GM12864 (cell line): ENCODE measurements at regions not wholly inside any gene's neighbourhood (a gene's known extent, or its start where the extent isn't known, plus 50 kb on each side); places are given as distances from the start of the nearest gene placed in this dataset.

Source experiments
- DNase-seq: peaks from one replicate; pipeline ENCODE4 v3.0.0-alpha.2; 2011; ENCODE audit warnings: low read depth
- H3K4me3 ChIP-seq: 2 replicates; pipeline ENCODE4 v1.5.1; 2011; ENCODE audit warnings: mild to moderate bottlenecking, low read depth, low read length, control low read depth
- TF ChIP-seq, protein P1 (sequence below): IDR thresholded peaks from 2 replicates; pipeline ENCODE4 v1.5.1; 2011; ENCODE audit warnings: low read depth, mild to moderate bottlenecking, moderate library complexity, low read length, control low read depth, inconsistent platforms; ENCODE audit errors: missing control alignments

DNA sequence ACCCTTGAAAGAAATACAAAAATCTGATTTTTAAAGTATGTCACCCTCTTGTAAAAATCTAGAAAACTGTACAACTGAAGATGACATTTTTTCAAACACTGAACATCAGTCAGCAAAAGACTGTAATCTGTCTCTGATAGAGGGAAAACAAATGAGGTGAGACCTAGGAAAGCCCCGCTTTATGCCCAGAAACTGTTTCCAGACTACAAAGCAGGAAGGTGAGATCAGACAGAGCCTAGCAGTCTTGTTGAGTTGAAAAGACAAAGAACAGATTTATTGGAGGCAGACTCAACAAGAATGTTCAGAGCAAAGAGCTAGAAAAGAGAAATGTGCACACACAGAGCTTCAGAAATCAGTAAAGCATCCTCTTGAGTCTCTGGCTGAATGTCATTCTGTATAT, 873.6 kb downstream of the LRFN5 start:
- no peak overlapping the region for H3K4me3 ChIP-seq
- TF ChIP-seq, protein P1, sequence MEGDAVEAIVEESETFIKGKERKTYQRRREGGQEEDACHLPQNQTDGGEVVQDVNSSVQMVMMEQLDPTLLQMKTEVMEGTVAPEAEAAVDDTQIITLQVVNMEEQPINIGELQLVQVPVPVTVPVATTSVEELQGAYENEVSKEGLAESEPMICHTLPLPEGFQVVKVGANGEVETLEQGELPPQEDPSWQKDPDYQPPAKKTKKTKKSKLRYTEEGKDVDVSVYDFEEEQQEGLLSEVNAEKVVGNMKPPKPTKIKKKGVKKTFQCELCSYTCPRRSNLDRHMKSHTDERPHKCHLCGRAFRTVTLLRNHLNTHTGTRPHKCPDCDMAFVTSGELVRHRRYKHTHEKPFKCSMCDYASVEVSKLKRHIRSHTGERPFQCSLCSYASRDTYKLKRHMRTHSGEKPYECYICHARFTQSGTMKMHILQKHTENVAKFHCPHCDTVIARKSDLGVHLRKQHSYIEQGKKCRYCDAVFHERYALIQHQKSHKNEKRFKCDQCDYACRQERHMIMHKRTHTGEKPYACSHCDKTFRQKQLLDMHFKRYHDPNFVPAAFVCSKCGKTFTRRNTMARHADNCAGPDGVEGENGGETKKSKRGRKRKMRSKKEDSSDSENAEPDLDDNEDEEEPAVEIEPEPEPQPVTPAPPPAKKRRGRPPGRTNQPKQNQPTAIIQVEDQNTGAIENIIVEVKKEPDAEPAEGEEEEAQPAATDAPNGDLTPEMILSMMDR, result no peak
- DNase-seq, result no peak

- H3K4me3 ChIP-seq, result no peak overlapping the region
- DNase-seq, result no peak
- TF ChIP-seq, protein P1, result no peak
Observed at GRCh38 chr14:42475289-42475688, 868.6 kb downstream of the LRFN5 start.

DNA sequence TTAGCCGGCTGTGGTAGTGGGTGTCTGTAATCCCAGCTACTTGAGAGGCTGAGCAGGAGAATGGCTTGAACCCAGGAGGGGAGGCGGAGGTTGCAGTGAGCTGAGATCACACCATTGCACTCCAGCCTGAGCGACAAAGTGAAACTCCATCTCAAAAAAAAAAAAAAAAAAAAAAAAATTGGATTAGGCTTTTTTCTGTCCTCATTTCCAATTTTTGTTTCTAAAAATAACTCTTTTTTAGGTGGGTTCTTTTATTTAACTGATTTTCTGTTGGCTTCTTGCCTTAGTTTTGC, 863.7 kb downstream of the LRFN5 start:
- TF ChIP-seq, protein P1, result no peak
- no peak for DNase-seq
- no peak overlapping the region for H3K4me3 ChIP-seq

GRCh38 chr14:42469637-42470426, 863.2 kb downstream of the LRFN5 start:
- no peak for DNase-seq
- TF ChIP-seq, protein P1, result no peak
- H3K4me3 ChIP-seq, result no peak overlapping the region

DNA sequence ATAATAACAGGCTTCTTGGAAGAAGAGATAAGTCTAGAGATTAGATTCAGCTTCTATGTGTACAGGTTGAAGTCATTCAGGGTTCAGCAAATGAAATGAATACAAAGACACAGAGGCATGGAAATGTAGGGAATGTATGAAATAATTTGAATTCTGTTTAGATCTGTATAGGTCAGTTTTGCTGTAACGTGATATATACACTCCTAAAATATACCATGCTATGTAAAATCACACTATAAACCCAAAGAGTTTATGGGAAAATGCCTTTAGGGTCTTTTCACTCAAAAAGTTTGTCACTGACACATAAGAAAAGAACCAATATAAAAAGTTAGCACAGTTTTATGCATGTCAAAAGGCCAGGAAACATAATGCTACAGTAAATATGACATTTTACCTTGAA, 854.0 kb downstream of the LRFN5 start:
- DNase-seq, result no peak
- no peak overlapping the region for H3K4me3 ChIP-seq

GRCh38 chr14:42459171-42459685, 852.6 kb downstream of the LRFN5 start:
- TF ChIP-seq, protein P1, result no peak
- no peak for DNase-seq
- no peak overlapping the region for H3K4me3 ChIP-seq

More for the DNA sequence above, 854.0 kb downstream of the LRFN5 start:
- TF ChIP-seq, protein P1, result no peak

DNA sequence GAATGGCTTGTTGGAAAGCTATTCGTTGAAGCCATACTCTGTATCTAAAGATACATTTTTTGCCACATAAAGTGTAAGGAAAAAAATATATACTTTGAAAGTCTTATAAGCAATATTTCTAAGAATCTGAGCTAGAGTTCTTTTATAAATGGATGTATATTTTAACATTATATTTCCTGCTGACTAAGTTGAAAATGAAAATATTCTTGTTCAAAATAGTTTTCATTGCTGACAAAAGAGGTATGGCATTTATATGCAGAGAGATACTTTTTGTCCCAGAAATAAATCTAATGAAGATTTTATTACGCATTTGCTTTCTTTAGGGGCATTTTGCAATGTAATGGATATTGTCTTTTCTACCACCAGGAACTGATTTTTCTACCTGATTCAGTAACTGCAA, 834.9 kb downstream of the LRFN5 start:
- H3K4me3 ChIP-seq, result no peak overlapping the region
- DNase-seq, result no peak
- TF ChIP-seq, protein P1, result no peak
